Adrenal gland (tissue), 5 donors: ENCODE measurements at regions not wholly inside any gene's neighbourhood (a gene's known extent, or its start where the extent isn't known, plus 50 kb on each side); places are given as distances from the start of the nearest gene placed in this dataset.

ENCODE experiments used
- POLR2A ChIP-seq, 2 donors: fragments of 450-650 bp; IDR thresholded peaks; one replicate each; pipeline ENCODE4 v1.6.1; 2017; ENCODE audit warnings: antibody characterized with exemption in 2 of 2, mild to moderate bottlenecking in 2 of 2, moderate library complexity in 1 of 2
- TF ChIP-seq, protein P1 (sequence below), 6 experiments: fragments of 450-650 bp in 4 of 6; fragments of 200-600 bp in 2 of 6; sonication (generic) in 1 of 6; IDR thresholded peaks; 1 replicate in 5 of 6; 2 replicates in 1 of 6; pipeline versions ENCODE4 v1.5.1 to v1.8.0; 2016 to 2021; ENCODE audit warnings: antibody characterized with exemption in 6 of 6, mild to moderate bottlenecking in 2 of 6, moderate library complexity in 1 of 6
- donor health status: DM: no; HTN: no; CAD: no.

DNA sequence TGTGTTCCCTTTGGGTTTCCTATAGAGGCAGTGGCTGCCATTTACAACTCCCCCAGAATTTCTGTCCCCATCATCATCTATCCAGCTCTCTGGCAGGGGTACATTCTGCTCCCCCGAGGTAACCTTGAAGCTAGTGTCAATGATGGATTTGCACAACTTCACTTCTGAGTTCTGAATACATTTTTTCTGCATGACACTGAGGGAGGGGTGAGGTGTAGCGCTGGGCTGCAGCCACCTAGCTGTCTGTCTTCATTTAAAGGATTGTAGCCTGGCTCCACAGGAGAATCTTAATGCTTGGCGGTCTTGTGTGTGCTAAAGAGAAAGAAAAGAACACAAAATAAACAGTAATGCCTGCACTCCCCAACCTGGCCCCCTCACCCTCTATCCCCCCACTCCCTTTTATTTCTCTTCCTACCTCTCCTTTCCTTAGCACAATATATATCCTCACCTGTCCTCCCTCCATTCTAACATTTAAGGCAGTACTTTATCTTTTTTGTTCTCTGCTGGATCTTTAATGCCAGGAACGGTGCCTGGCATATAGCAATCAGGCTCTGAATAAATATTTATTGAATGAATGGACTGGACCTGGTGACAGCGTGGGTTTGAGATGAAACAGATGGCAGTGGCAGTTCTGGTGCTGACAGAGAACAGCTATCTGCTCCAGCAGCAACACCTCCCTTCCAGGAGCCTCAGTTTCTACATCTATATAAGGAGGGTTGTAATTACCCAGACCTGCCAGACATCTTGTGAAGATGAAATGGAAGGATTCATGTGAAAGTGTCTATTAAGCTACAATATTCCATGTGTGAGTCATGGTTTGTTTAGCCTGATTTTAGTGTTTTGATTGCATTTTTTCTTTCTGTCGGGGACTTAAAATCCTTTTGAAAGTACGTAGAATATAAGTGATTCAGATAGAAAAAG, 163.5 kb upstream of the CDH11 start:
- TF ChIP-seq, protein P1, sequence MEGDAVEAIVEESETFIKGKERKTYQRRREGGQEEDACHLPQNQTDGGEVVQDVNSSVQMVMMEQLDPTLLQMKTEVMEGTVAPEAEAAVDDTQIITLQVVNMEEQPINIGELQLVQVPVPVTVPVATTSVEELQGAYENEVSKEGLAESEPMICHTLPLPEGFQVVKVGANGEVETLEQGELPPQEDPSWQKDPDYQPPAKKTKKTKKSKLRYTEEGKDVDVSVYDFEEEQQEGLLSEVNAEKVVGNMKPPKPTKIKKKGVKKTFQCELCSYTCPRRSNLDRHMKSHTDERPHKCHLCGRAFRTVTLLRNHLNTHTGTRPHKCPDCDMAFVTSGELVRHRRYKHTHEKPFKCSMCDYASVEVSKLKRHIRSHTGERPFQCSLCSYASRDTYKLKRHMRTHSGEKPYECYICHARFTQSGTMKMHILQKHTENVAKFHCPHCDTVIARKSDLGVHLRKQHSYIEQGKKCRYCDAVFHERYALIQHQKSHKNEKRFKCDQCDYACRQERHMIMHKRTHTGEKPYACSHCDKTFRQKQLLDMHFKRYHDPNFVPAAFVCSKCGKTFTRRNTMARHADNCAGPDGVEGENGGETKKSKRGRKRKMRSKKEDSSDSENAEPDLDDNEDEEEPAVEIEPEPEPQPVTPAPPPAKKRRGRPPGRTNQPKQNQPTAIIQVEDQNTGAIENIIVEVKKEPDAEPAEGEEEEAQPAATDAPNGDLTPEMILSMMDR (IDR thresholded peaks at IDR 0.05) = no peak
- no peak for TF ChIP-seq POLR2A (IDR thresholded peaks at IDR 0.05)
